HG02884 (cell line): ENCODE measurements at regions not wholly inside any gene's neighbourhood (a gene's known extent, or its start where the extent isn't known, plus 50 kb on each side); places are given as distances from the start of the nearest gene placed in this dataset.

Experiments used
- ATAC-seq: cut with Tn5 transposase; IDR thresholded peaks from one replicate; pipeline ENCODE4 v1.9.1; 2021; ENCODE audit warnings: mild to moderate bottlenecking, moderate library complexity; ENCODE audit not compliant: unreplicated experiment

- no peak for ATAC-seq
These were observed 406.1 kb downstream of the LRATD1 start for GRCh38 chr2:15038366-15039364.

DNA sequence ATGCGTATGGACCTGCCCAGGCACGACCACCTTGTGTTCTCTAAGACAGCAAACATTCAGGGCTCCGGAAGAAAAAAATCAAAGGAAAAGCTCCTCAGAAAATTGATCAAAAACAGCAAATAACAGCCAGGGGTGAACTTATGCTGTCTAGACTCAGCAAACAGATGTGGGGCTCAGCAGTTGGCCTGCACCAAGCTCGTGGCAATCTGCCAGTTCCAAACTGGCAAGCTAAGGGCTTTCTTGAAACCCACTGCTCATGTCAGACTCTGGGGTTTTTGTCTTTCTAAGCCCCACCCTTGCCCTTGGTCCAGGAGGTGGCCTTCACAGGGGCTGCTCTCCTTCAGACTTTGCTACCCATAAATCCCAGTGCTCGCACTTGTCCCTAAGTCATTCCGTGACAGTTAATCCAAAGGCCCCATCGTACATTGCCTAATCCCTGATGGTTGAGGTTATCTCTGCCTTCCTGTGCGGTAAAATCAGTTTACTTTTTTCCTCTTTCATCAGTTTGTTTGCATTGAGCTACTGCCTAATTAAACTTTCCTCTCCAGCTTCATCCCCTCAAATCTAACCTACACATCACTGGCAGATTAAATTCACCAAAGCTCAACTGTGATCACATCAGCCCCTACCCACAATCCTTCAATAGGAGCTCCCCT lies 408.0 kb downstream of the LRATD1 start:
- ATAC-seq, result no peak

- ATAC-seq, result no peak
These were observed 408.9 kb downstream of the LRATD1 start for GRCh38 chr2:15041429-15041837.

DNA sequence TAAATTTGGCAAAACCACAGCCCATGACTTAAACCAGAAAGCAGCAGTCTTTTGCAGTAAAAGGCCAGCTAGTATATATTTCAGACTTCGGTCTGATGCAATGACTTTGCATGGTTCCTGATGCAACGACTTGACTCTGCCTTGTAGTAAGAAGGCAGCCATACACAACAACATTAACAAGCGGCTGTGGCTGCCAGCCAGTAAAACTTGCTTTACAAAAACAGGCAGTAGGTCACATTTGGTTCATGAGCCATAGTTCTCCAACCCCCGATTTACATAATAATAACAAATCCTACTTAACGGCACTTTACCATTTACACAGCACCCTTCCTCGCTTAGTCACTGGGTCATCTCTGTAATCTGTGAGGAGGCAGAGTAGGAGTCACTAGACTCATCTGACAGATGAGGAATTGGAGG lies 410.3 kb downstream of the LRATD1 start:
- no peak for ATAC-seq

DNA sequence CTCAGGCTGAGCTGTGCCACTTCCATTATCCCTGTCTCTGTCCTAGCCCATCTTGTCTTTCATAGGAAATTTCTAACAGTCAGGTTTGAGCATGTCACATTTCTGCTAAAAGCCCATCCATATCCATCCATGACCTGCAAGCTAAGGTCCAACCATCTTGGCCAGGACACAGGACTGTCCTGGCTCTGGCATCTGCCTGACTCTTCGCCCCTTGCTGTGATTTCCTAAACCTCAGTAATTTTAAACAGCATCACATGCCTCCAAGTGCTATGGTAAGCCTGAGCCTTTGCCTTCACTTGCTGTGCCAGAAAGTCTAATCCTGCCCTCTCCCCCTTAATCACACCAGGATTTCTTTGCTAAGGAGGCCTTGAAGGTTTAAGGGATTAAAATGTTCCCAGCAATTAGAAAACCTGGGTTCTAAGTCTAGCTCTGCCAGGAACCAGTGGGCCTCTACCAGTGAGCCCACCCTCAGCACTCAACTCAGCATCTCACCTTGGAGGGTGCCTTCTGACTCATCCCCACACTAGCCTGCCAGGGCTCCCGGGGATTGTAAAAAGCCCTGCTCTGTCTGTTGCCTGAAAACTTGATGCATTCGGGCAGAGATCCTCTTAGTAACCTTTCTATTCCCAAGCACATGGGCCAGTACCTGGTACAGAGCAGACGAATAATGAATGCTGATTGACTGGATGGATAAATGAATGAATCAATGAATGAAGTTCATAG lies 411.0 kb downstream of the LRATD1 start:
- ATAC-seq, result no peak

DNA sequence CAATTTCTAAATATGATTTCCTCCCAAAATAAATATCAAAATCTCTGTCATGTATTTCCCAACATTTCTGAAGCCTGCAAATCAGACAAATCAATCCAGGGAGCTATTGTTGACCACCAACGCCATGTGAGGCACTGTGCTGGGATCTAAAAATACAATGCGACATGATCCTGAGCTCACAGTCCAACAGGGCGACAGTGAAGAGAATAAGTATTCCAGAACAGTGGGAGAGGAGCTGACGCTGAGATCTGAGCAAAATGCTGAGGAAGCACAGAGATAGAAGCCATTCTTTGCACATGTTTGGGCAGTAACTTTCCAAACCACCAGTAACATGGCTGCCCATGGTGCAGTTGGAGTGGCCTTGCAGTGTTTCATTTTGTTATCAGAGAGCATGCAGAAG lies 412.5 kb downstream of the LRATD1 start:
- no peak for ATAC-seq

DNA sequence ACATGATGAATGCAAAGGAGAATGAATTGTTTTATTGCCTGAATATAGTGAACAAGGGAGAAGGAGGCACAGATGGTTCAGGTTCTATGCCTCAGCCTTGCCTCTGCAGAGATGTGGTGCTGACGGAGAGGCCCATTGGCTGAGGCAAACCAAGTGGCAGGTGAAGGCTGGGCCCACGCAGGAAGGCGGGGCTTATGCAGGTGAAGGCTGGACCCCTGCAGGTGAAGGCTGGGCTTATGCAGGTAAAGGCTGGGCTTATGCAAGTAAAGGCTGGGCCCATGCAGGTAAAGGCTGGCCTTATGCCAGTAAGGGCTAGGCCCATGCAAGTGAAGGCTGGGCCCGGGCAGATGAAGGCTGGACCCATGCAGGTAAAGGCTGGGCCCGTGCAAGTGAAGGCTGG lies 414.7 kb downstream of the LRATD1 start:
- ATAC-seq, result no peak

DNA sequence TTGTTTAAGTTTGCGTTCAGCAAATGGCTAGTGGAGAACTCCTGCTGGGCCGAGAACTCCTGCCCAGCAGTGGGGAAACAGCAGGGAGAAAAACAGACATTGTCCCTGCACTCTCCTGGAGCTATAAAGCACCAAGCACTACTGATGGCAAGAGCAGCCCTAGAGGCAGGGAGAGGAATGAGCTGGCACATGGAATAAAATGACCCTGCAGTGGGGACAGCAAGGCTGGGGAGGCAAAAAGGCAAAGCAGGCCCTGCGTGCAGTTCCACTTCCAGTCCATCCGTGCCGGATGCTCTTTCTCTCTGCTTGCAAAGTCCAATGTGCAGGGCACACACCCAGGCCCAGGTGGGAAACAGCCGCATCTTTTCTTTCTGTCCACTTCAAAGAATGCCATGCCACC lies 415.5 kb downstream of the LRATD1 start:
- ATAC-seq, result no peak

- ATAC-seq, result no peak
These were observed 416.8 kb downstream of the LRATD1 start for GRCh38 chr2:15049096-15049993.

DNA sequence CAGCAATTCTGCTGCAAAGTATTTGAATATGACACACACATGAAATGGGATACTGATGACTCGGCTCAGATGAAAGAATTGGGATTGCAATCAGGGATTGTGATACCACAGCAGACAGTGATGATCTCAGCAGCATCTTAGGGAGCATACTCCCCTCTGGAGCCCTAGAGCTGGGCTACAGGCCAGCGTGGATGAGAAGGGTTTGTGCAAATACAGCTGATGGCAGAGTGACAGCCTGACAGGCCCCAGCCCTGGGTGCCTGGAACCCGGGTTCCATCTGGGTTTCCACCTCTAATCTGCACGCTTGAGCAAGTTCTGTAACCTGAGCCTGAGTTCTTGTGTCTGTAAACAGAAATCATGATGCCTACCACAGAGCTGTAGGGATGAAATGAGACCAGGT lies 418.0 kb downstream of the LRATD1 start:
- no peak for ATAC-seq

- ATAC-seq, result no peak
These were observed 421.0 kb downstream of the LRATD1 start for GRCh38 chr2:15053542-15053941.

- ATAC-seq, result peak; percentile 78
These were observed 425.7 kb downstream of the LRATD1 start for GRCh38 chr2:15058015-15058720.

DNA sequence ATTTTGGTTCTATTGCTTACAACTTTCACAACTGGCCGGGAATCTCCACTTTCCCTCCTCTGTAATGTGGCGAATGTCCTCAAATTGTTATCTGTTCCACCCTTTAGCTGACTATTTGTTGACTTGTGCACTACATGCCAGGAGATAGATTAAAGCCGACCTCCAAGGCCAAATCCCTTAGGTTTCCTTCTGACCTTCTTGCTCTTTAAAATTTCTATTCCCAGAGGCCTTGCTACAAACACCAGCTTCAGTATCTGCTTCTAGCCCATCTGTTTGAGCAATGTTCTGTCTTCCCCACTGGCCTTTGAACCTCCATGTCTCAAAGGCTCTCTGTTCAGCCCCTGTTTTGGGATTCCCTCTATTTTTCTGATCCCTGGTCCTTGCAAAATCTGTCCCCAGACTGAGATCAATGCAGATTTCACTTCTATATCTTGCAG lies 426.2 kb downstream of the LRATD1 start:
- no peak for ATAC-seq

DNA sequence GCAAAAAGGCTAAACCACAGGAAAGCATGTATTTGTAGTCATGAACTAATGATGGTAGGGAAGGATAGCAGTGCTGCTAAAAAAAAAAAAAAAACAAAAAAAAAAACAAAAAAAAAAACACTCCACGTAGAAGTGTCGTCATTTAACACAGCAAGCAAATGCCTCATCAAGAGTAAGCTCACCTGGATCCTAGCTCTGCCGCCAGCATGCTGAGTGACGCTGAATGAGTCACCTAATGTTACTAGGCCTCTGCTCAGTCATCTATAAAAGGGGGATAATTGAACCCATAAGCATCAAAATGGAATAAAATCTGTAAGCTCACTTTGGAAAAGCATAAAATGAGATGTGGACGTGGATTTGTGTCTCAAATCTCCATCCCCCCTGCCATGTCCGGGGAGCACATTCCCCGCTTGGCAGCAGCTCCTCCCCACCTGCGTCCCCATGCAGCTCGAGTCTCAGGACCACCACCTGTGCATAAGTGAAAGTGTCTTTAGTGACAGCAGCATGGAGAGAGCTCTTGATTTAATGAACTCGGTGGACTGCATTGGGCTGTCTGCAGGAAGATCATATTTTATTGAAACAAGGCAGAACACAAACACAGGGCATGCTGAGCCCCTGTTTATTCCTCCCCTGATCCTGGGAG lies 427.5 kb downstream of the LRATD1 start:
- no peak for ATAC-seq

DNA sequence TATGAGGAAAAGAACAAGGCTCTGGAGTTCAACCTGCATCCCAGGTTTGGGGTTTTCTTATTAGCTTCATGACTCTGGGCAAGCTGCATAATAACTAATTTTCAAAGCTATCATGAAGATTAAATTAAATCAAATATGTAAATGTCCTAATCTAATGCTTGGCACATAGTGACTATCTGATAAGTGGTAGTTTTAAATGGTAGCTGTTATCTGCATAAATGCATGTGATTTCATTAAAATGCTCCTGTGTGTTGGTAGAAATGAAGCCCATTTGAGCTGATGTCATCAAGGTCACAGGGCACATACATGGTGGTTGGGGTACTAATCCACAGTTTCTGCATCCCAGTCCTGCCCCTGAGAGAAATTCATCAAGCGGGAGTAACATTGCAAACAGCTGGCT lies 428.8 kb downstream of the LRATD1 start:
- no peak for ATAC-seq

- no peak for ATAC-seq
These were observed 433.6 kb downstream of the LRATD1 start for GRCh38 chr2:15066138-15066537.

DNA sequence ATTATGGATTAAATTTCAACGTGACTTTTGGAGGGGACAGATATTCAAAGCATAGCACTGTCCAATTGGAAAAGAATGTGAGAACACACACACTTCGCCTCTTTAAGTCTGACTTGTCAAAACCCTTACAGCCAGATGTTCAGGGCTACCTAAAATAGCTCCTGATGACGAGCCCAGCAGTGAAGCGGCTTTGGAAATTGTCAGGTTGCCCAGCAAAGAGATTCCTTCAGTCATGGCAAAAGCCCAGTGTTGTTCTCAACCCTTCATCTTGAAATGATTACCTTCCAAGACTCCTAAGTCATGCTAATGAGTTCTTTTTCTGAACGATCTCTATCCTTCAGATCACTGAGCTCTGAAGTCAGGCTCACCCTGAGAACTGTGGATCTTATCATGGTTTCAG lies 436.6 kb downstream of the LRATD1 start:
- ATAC-seq, result no peak

GRCh38 chr2:15072836-15073235 lies 440.3 kb downstream of the LRATD1 start:
- no peak for ATAC-seq

DNA sequence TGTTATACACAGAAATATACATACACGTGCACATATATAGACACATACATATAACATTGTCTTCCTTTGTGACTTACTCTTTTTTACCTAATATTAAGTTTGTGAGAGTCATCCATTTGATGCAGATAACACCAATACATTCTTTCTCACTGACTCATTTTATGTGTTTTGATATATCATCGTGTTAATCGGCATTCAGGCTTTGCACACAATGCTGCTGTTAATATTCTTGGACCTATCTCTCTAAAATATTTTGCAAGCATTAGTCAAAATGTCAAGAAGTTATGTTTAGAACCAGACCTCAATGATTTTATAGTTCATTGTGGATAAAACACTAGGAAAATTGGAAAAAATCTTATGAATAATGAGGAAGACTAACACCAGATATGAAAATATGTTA lies 441.1 kb downstream of the LRATD1 start:
- no peak for ATAC-seq
